CD4-positive, CD25-positive, alpha-beta regulatory T cell (primary cell): ENCODE measurements at regions not wholly inside any gene's neighbourhood (a gene's known extent, or its start where the extent isn't known, plus 50 kb on each side); places are given as distances from the start of the nearest gene placed in this dataset.

Source experiments
- ATAC-seq, 2 donors: fragments of 150-1000 bp; cut with Tn5 transposase; one replicate each; pipeline ENCODE4 v1.10.0; 2021; ENCODE audit warnings: low read depth in 2 of 2, moderate number of reproducible peaks in 2 of 2, moderate library complexity in 1 of 2
- DNase-seq, 3 donors: peaks; one replicate each; pipeline versions ENCODE4 v3.0.0 to v3.0.0-alpha.2; 2012 to 2022; ENCODE audit warnings: mixed read lengths in 1 of 3
- H3K27ac ChIP-seq: one replicate; pipeline ENCODE4 v1.7.0; 2013; ENCODE audit warnings: mild to moderate bottlenecking, low read length; ENCODE audit not compliant: insufficient read depth, poor library complexity, severe bottlenecking
- H3K27me3 ChIP-seq: one replicate; pipeline ENCODE4 v1.7.0; 2013; ENCODE audit warnings: low read length; ENCODE audit not compliant: control insufficient read depth, insufficient read depth
- H3K36me3 ChIP-seq: one replicate; pipeline ENCODE4 v1.7.0; 2013; ENCODE audit warnings: mild to moderate bottlenecking, low read length, moderate library complexity; ENCODE audit not compliant: control insufficient read depth, insufficient read depth
- H3K4me1 ChIP-seq: 2 replicates; pipeline ENCODE4 v1.7.0; 2013; ENCODE audit warnings: mild to moderate bottlenecking, low read length; ENCODE audit not compliant: insufficient read depth, control insufficient read depth, poor library complexity, severe bottlenecking
- H3K4me3 ChIP-seq: one replicate; pipeline ENCODE4 v1.7.0; 2013; ENCODE audit warnings: low read depth, mild to moderate bottlenecking, low read length, moderate library complexity
- H3K9me3 ChIP-seq, 2 experiments: 1 replicate in 1 of 2; 2 replicates in 1 of 2; pipeline ENCODE4 v1.7.0; 2013; ENCODE audit warnings: low read length in 2 of 2, mild to moderate bottlenecking in 1 of 2, moderate library complexity in 1 of 2; ENCODE audit not compliant: control insufficient read depth in 2 of 2
- H3K27ac Mint-ChIP-seq, 3 donors: one replicate each; pipeline ENCODE4 v1.8.0; 2020 to 2022; ENCODE audit warnings: mild to moderate bottlenecking in 3 of 3, mixed read lengths in 3 of 3, moderate library complexity in 2 of 3
- H3K27me3 Mint-ChIP-seq: one replicate; pipeline ENCODE4 v1.8.0; 2022; ENCODE audit warnings: mild to moderate bottlenecking, mixed read lengths
- H3K36me3 Mint-ChIP-seq: one replicate; pipeline ENCODE4 v1.8.0; 2020; ENCODE audit warnings: mixed read lengths
- H3K4me1 Mint-ChIP-seq, 4 donors: one replicate each; pipeline ENCODE4 v1.8.0; 2020 to 2022; ENCODE audit warnings: mixed read lengths in 4 of 4, mild to moderate bottlenecking in 1 of 4
- H3K4me3 Mint-ChIP-seq, 4 donors: one replicate each; pipeline ENCODE4 v1.8.0; 2020 to 2022; ENCODE audit warnings: mild to moderate bottlenecking in 4 of 4, mixed read lengths in 4 of 4, moderate library complexity in 3 of 4
- H3K9me3 Mint-ChIP-seq, 7 donors: one replicate each; pipeline ENCODE4 v1.8.0; 2020 to 2022; ENCODE audit warnings: mixed read lengths in 7 of 7, mild to moderate bottlenecking in 3 of 7, moderate library complexity in 2 of 7

GRCh38 chr7:53776323-53776722 is 740.9 kb downstream of the POM121L12 start:
- DNase-seq: no peak
- no peak overlapping the region for H3K27ac ChIP-seq
- no peaks in the 10 kb centered on the region for H3K36me3 ChIP-seq
- Mint-ChIP-seq H3K9me3 (peaks cover 2 to 20% (median 4%) of the 10 kb centered on the region in 7 donors), H3K4me3 (no peak overlapping the region), H3K4me1 (no peaks in the 10 kb centered on the region), H3K27ac (no peak overlapping the region), H3K36me3 (no peaks in the 10 kb centered on the region), H3K27me3 (no peaks in the 10 kb centered on the region)
- no peaks in the 10 kb centered on the region for H3K4me1 ChIP-seq
- ATAC-seq: no peak
- peaks cover 0 to 16% of the 10 kb centered on the region in 2 experiments for H3K9me3 ChIP-seq
- no peak overlapping the region for H3K4me3 ChIP-seq
- H3K27me3 ChIP-seq: no peaks in the 10 kb centered on the region

- H3K4me1 ChIP-seq: no peaks in the 10 kb centered on the region
- no peak overlapping the region for H3K27ac Mint-ChIP-seq
- no peak overlapping the region for H3K27ac ChIP-seq
- peaks cover 0 to 23% (median 5%) of the 10 kb centered on the region in 7 donors for H3K9me3 Mint-ChIP-seq
- no peak for ATAC-seq
- H3K36me3 ChIP-seq: no peaks in the 10 kb centered on the region
- H3K4me1 Mint-ChIP-seq: no peaks in the 10 kb centered on the region
- H3K36me3 Mint-ChIP-seq: no peaks in the 10 kb centered on the region
- no peak for DNase-seq
- no peaks in the 10 kb centered on the region for H3K27me3 Mint-ChIP-seq
- no peak overlapping the region for H3K4me3 ChIP-seq
- no peak overlapping the region for H3K4me3 Mint-ChIP-seq
- H3K27me3 ChIP-seq: no peaks in the 10 kb centered on the region
- H3K9me3 ChIP-seq: peaks cover 1 to 14% of the 10 kb centered on the region in 2 experiments
Observed at GRCh38 chr7:53789741-53790140, 752.4 kb upstream of the VSTM2A start.

- DNase-seq (no peak), ATAC-seq (no peak)
- Histone ChIP-seq H3K9me3 (peaks cover 3 to 17% of the 10 kb centered on the region in 2 experiments), H3K36me3 (no peaks in the 10 kb centered on the region), H3K4me3 (no peak overlapping the region), H3K27ac (no peak overlapping the region), H3K4me1 (no peaks in the 10 kb centered on the region), H3K27me3 (no peaks in the 10 kb centered on the region)
- Mint-ChIP-seq H3K27me3 (no peaks in the 10 kb centered on the region), H3K27ac (no peak overlapping the region), H3K4me3 (no peak overlapping the region), H3K36me3 (peaks cover 4% of the 10 kb centered on the region), H3K4me1 (no peaks in the 10 kb centered on the region), H3K9me3 (peaks cover 5 to 36% (median 8%) of the 10 kb centered on the region in 7 donors)
Observed at GRCh38 chr7:53794816-53795215, 747.4 kb upstream of the VSTM2A start.

GRCh38 chr7:53800746-53801145 is 741.4 kb upstream of the VSTM2A start:
- DNase-seq (no peak), ATAC-seq (no peak)
- no peaks in the 10 kb centered on the region for H3K36me3 Mint-ChIP-seq
- Histone ChIP-seq H3K27ac (no peak overlapping the region), H3K4me1 (no peaks in the 10 kb centered on the region), H3K4me3 (no peak overlapping the region), H3K36me3 (no peaks in the 10 kb centered on the region), H3K27me3 (no peaks in the 10 kb centered on the region), H3K9me3 (peaks cover 0 to 15% of the 10 kb centered on the region in 2 experiments)
- no peaks in the 10 kb centered on the region for H3K27me3 Mint-ChIP-seq
- peaks cover 0 to 28% (median 9%) of the 10 kb centered on the region in 7 donors for H3K9me3 Mint-ChIP-seq
- H3K4me1 Mint-ChIP-seq: no peaks in the 10 kb centered on the region
- no peak overlapping the region for H3K4me3 Mint-ChIP-seq
- H3K27ac Mint-ChIP-seq: no peak overlapping the region

GRCh38 chr7:53806119-53806518 is 736.1 kb upstream of the VSTM2A start:
- H3K27me3 Mint-ChIP-seq: no peaks in the 10 kb centered on the region
- H3K9me3 Mint-ChIP-seq: peaks cover 0 to 16% (median 5%) of the 10 kb centered on the region in 7 donors
- DNase-seq: no peak
- no peak for ATAC-seq
- no peaks in the 10 kb centered on the region for H3K36me3 Mint-ChIP-seq
- H3K4me1 ChIP-seq: no peaks in the 10 kb centered on the region
- no peak overlapping the region for H3K4me3 ChIP-seq
- peaks cover 0 to 11% of the 10 kb centered on the region in 2 experiments for H3K9me3 ChIP-seq
- H3K4me3 Mint-ChIP-seq: no peak overlapping the region
- H3K27ac Mint-ChIP-seq: no peak overlapping the region
- no peaks in the 10 kb centered on the region for H3K27me3 ChIP-seq
- no peak overlapping the region for H3K27ac ChIP-seq
- H3K36me3 ChIP-seq: no peaks in the 10 kb centered on the region
- no peaks in the 10 kb centered on the region for H3K4me1 Mint-ChIP-seq

GRCh38 chr7:53811555-53812079 is 730.6 kb upstream of the VSTM2A start:
- H3K36me3 Mint-ChIP-seq: no peaks in the 10 kb centered on the region
- DNase-seq (no peak), ATAC-seq (peak in 1 of 2 donors; percentile 45)
- H3K27ac ChIP-seq: no peak overlapping the region
- H3K9me3 ChIP-seq: peaks cover 0 to 3% of the 10 kb centered on the region in 2 experiments
- no peaks in the 10 kb centered on the region for H3K4me1 Mint-ChIP-seq
- H3K27ac Mint-ChIP-seq: no peak overlapping the region
- no peaks in the 10 kb centered on the region for H3K4me1 ChIP-seq
- no peak overlapping the region for H3K4me3 ChIP-seq
- H3K9me3 Mint-ChIP-seq: peaks cover 4 to 22% (median 12%) of the 10 kb centered on the region in 7 donors
- H3K27me3 ChIP-seq: no peaks in the 10 kb centered on the region
- H3K36me3 ChIP-seq: no peaks in the 10 kb centered on the region
- H3K4me3 Mint-ChIP-seq: no peak overlapping the region
- H3K27me3 Mint-ChIP-seq: no peaks in the 10 kb centered on the region

GRCh38 chr7:53812135-53812534 is 730.0 kb upstream of the VSTM2A start:
- Mint-ChIP-seq H3K27ac (no peak overlapping the region), H3K9me3 (peaks cover 6 to 22% (median 10%) of the 10 kb centered on the region in 7 donors), H3K27me3 (no peaks in the 10 kb centered on the region), H3K36me3 (no peaks in the 10 kb centered on the region), H3K4me1 (no peaks in the 10 kb centered on the region), H3K4me3 (no peak overlapping the region)
- no peaks in the 10 kb centered on the region for H3K36me3 ChIP-seq
- H3K9me3 ChIP-seq: peaks cover 0 to 3% of the 10 kb centered on the region in 2 experiments
- no peak for ATAC-seq
- H3K27ac ChIP-seq: no peak overlapping the region
- no peak for DNase-seq
- H3K27me3 ChIP-seq: no peaks in the 10 kb centered on the region
- H3K4me3 ChIP-seq: no peak overlapping the region
- H3K4me1 ChIP-seq: no peaks in the 10 kb centered on the region

GRCh38 chr7:53835301-53835700 is 706.9 kb upstream of the VSTM2A start:
- no peak overlapping the region for H3K4me3 ChIP-seq
- Mint-ChIP-seq H3K27ac (no peak overlapping the region), H3K4me3 (no peak overlapping the region), H3K36me3 (no peaks in the 10 kb centered on the region), H3K4me1 (no peaks in the 10 kb centered on the region), H3K9me3 (peaks cover 2 to 37% (median 6%) of the 10 kb centered on the region in 7 donors), H3K27me3 (no peaks in the 10 kb centered on the region)
- no peaks in the 10 kb centered on the region for H3K36me3 ChIP-seq
- ATAC-seq: no peak
- H3K9me3 ChIP-seq: peaks cover 5 to 6% of the 10 kb centered on the region in 2 experiments
- no peak overlapping the region for H3K27ac ChIP-seq
- H3K27me3 ChIP-seq: no peaks in the 10 kb centered on the region
- no peak for DNase-seq
- no peaks in the 10 kb centered on the region for H3K4me1 ChIP-seq
